Adrenal gland (tissue), 9 donors: ENCODE measurements at regions not wholly inside any gene's neighbourhood (a gene's known extent, or its start where the extent isn't known, plus 50 kb on each side); places are given as distances from the start of the nearest gene placed in this dataset.
"Not testable (repeated sequence)": the region's sequence is repeated elsewhere in the genome, so short reads cannot be mapped to it uniquely, and the experiment has no call there.

ENCODE experiments used
- DNase-seq, 7 donors: peaks; one replicate each; pipeline ENCODE4 v3.0.0-alpha.2; 2019 to 2020
- H3K27ac ChIP-seq, 5 donors: fragments of 200-600 bp; sonication (generic) in 4 of 5; 1 replicate in 3 of 5; 2 replicates in 2 of 5; pipeline versions ENCODE4 v1.5.1 to v1.8.0; 2016 to 2020; ENCODE audit warnings: mild to moderate bottlenecking in 1 of 5
- H3K27me3 ChIP-seq: fragments of 200-600 bp; 2 replicates; pipeline ENCODE4 v1.8.0; 2021
- H3K36me3 ChIP-seq, 2 donors: fragments of 200-600 bp; replicated peaks in 1 of 2; 1 replicate in 1 of 2; 2 replicates in 1 of 2; pipeline versions ENCODE4 v1.5.1 to v1.8.0; 2018 to 2022
- H3K4me1 ChIP-seq, 2 donors: fragments of 200-600 bp; replicated peaks in 1 of 2; 1 replicate in 1 of 2; 2 replicates in 1 of 2; pipeline versions ENCODE4 v1.5.1 to v1.8.0; 2018 to 2021
- H3K4me3 ChIP-seq, 4 donors: fragments of 200-600 bp; sonication (generic) in 3 of 4; one replicate each; pipeline ENCODE4 v1.5.1; 2016 to 2018
- H3K9me3 ChIP-seq, 3 donors: fragments of 200-600 bp; sonication (generic) in 1 of 3; replicated peaks in 1 of 3; 1 replicate in 2 of 3; 2 replicates in 1 of 3; pipeline versions ENCODE4 v1.5.1 to v1.8.0; 2016 to 2021
- WGBS, 4 donors: extraction: QIAGEN DNeasy Blood & Tissue Kit in 2 of 4; methylation state at CpG; one replicate each; pipeline versions ENCODE4 v1.1.5 to v1.1.7; 2013 to 2017; 5-methylcytosine and 5-hydroxymethylcytosine counted together
- intact Hi-C, 2 donors: fragments of 100-400 bp; cut with DNase I; formaldehyde crosslinking; loops; one replicate each; pipeline versions ENCODE4 v1.14.1 to v1.15.0; 2022 to 2023
- donor health status: healthy with polysubstance abuse.
- donor health status: Bipolar disorder and iron deficiency.
- donor health status: DM: yes; HTN: yes; CAD: no.
- donor health status: DM: no; HTN: no; CAD: no.
- donor health status: DM: no; HTN: no; CAD: no.

DNA sequence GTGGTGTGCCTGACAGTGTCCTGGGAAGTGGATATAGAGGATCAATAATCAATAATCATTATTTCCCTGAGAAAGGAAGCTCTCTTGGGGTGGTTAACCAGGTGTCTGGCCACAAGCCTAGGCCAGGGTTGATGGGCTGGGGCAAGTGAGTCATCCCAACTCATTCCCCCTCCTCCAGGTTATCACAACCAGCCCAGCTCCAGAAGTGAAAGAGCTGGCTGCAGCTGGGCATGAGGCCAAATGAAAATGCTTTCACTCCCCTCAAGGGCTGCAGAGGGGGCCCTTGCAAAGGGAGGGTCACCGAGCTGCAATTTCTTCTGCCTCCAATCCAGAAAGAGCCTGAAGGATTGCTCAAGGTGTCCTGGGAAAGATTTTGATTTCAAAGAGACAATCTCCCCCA, 127.9 kb downstream of the POTEM start:
- intact Hi-C loops, H3K27me3 ChIP-seq: not testable (repeated sequence)
- no CpG with 5 or more reads among the region's 1 CpG for WGBS, 4 donors

DNA sequence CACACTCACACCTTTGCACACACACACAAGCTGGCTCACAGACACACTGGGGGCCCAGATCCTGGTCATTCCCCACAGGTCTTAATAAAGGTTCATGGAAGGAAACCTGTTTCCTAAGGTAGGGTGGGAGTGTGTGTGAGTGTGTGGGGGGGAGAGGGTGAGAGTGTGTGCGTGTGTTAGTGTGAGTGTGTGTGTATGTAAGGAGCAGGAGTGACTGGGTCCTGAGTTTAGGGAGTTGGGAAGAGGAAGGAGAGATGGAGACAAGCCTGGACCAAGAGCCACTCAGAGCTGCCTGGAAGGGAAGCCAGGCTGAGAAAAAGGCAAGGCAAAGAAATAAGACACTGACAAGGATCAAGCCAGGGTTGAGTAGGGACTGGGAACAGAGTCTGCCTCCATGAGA, 129.2 kb downstream of the POTEM start:
- intact Hi-C loops, H3K9me3 ChIP-seq, H3K4me1 ChIP-seq, DNase-seq, H3K27me3 ChIP-seq, H3K27ac ChIP-seq, H3K4me3 ChIP-seq, H3K36me3 ChIP-seq: not testable (repeated sequence)
- WGBS, 4 donors: 27 to 71% (median 51%) methylated on average over 1 of the region's 1 CpG

More for the DNA sequence above, 127.9 kb downstream of the POTEM start:
- H3K4me1 ChIP-seq, H3K4me3 ChIP-seq, H3K27ac ChIP-seq, H3K9me3 ChIP-seq, DNase-seq, H3K36me3 ChIP-seq: not testable (repeated sequence)

DNA sequence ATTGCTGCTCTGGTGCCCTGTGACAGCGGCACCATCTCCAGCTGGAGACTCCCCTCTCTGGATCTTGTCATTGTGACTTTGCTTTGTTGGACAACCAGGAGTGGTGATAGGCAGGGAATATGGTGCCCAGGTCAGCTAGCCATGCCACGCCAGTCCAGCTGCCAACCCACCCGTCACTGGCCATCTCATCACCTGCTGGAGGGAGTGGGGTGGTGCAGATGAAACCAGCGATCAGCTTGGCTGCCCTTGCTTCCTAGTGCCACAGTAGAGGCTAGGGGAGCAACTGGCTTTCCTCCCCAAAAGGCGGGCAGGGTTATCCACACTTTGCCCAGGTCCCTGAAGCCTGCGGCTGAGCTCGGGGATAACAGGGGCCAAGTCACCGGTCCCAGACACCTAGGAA, 129.6 kb downstream of the POTEM start:
- H3K4me1 ChIP-seq, intact Hi-C loops, H3K9me3 ChIP-seq, H3K27ac ChIP-seq, H3K27me3 ChIP-seq, H3K4me3 ChIP-seq, H3K36me3 ChIP-seq: not testable (repeated sequence)
- WGBS, 4 donors: 69 to 89% (median 84%) methylated on average over 3 to 8 of the region's 8 CpGs
- DNase-seq: peak in 1 of 7 donors; percentile 6

DNA sequence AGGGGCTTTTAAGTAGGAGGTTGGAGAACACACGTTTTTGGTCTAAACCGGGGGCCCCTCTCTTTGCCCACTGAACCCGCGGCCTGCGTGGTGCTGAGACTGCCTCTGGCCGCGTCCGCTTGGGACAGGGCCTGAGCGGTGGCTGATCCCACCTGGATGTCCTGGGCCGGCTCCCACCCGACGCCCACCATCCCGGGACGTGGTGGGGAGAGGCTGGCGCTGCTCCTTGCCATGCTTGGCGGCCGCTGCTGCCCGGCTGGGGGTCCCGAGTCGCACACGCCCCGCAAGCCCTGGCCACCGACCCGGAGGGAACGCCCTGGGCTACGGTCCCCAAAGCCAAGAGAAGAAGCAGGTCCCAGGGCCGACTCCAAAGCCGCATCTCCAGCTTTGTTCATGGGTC, 130.1 kb downstream of the POTEM start:
- H3K36me3 ChIP-seq, H3K9me3 ChIP-seq, H3K4me3 ChIP-seq, H3K4me1 ChIP-seq, H3K27me3 ChIP-seq, intact Hi-C loops, H3K27ac ChIP-seq: not testable (repeated sequence)
- WGBS, 4 donors: 42 to 81% (median 72%) methylated on average over 2 to 28 of the region's 28 CpGs
- DNase-seq: peak in 1 of 7 donors; percentile 4

- H3K36me3 ChIP-seq, H3K27me3 ChIP-seq, H3K9me3 ChIP-seq, H3K4me1 ChIP-seq, H3K27ac ChIP-seq, H3K4me3 ChIP-seq, intact Hi-C loops, DNase-seq: not testable (repeated sequence)
- 67 to 87% (median 71%) methylated on average over 10 to 49 of the region's 49 CpGs; no CpG with 5 or more reads in 1 of the 4 donors for WGBS, 4 donors
Measured at GRCh38 chr14:19097750-19098149, 130.5 kb downstream of the POTEM start.

DNA sequence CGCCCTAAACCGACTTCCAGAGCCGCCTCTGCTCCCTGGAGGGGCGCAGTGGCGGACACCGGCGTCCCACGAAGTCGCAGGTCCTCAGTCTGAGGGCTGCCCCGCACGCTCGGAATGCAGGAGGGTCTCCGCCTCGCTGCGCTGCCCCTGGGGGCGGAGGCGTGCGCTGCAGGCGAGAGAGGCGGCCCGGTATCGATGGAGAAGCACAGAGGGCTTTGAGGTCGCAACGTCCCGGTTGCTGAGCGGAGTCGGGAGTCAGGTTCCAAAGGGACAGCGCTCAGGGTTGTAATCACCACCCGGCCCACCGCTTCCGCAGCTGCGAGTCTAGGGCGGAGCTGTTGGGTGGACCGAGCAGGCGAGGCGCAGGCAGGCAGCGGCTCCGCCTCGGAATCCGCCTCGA, 131.0 kb downstream of the POTEM start:
- WGBS, 4 donors: 58 to 84% (median 59%) methylated on average over 13 to 15 of the region's 41 CpGs; no CpG with 5 or more reads in 1 of the 4 donors
- DNase-seq: peak in 1 of 7 donors; percentile 6

DNA sequence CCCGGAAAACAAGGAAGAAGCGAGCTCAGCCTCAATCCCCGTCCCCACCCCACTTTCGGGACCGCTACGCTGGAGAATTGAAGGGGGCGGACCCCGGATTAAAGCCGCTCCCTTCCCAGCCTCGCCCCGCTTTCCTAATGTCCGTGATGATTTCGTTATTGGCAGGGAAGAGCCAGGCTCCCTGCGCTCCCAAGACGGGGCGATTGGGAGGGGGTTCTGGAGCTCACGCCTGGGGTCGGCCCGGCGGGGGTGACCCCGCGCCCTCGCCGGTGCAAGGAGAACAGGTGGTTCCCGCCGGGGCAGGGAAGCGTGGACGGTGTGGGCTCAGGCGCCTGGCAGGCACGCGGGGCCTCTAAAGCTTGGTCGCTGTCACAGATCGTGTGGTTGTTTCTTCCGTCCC, 131.5 kb downstream of the POTEM start:
- H3K4me3 ChIP-seq, intact Hi-C loops, H3K9me3 ChIP-seq, H3K27me3 ChIP-seq, H3K36me3 ChIP-seq, H3K27ac ChIP-seq, H3K4me1 ChIP-seq: not testable (repeated sequence)
- WGBS, 4 donors: 65 to 79% (median 70%) methylated on average over 14 to 34 of the region's 34 CpGs
- peak in 2 of 7 donors; percentile 7 to 8 for DNase-seq

More for the DNA sequence above, 131.0 kb downstream of the POTEM start:
- H3K36me3 ChIP-seq, H3K4me3 ChIP-seq, H3K27ac ChIP-seq, H3K27me3 ChIP-seq, H3K4me1 ChIP-seq, intact Hi-C loops, H3K9me3 ChIP-seq: not testable (repeated sequence)

GRCh38 chr14:19099336-19099735, 132.1 kb downstream of the POTEM start:
- DNase-seq, intact Hi-C loops, H3K27me3 ChIP-seq, H3K4me1 ChIP-seq, H3K27ac ChIP-seq, H3K4me3 ChIP-seq, H3K9me3 ChIP-seq, H3K36me3 ChIP-seq: not testable (repeated sequence)
- WGBS, 4 donors: 63 to 70% methylated on average over 16 to 21 of the region's 29 CpGs; no CpG with 5 or more reads in 2 of the 4 donors

GRCh38 chr14:19099939-19100338, 132.7 kb downstream of the POTEM start:
- 78 to 90% (median 89%) methylated on average over 3 to 4 of the region's 15 CpGs; no CpG with 5 or more reads in 1 of the 4 donors for WGBS, 4 donors
- H3K4me3 ChIP-seq, H3K9me3 ChIP-seq, H3K36me3 ChIP-seq, H3K4me1 ChIP-seq, H3K27me3 ChIP-seq, intact Hi-C loops, DNase-seq, H3K27ac ChIP-seq: not testable (repeated sequence)

GRCh38 chr14:19105551-19105950, 138.3 kb downstream of the POTEM start:
- H3K27me3 ChIP-seq, H3K27ac ChIP-seq, intact Hi-C loops, H3K9me3 ChIP-seq, H3K36me3 ChIP-seq, H3K4me1 ChIP-seq, H3K4me3 ChIP-seq, DNase-seq: not testable (repeated sequence)
- 47 to 57% (median 55%) methylated on average over 4 to 5 of the region's 5 CpGs for WGBS, 4 donors

DNA sequence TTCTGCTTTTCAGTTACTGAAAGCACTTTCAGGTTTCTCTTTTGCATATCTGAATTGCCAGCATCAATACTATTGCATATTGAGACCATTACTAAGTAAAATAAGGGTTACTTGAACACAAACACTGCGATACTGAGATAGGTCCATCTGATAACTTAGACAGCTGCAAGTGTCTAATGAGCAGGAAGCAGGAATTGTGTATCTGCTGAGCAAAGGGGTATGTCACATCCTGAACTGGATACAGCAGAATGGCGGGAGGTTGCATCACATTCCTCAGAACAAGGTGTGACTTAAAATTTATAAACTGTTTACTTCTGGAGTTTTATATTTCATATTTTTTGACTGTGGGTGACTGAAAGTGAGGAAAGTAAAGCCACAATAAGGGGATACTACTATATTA, 142.7 kb downstream of the POTEM start:
- H3K27ac ChIP-seq, intact Hi-C loops, H3K27me3 ChIP-seq, H3K36me3 ChIP-seq, H3K4me3 ChIP-seq, H3K9me3 ChIP-seq, DNase-seq, H3K4me1 ChIP-seq: not testable (repeated sequence)
- WGBS, 4 donors: 65 to 80% (median 73%) methylated on average over 1 to 2 of the region's 2 CpGs

GRCh38 chr14:19120383-19120782, 153.1 kb downstream of the POTEM start:
- intact Hi-C loops: not testable (repeated sequence)
- WGBS, 4 donors: no CpG with 5 or more reads among the region's 6 CpGs

More at GRCh38 chr14:19120383-19120782, 153.1 kb downstream of the POTEM start:
- not testable (repeated sequence) for H3K36me3 ChIP-seq, DNase-seq, H3K27me3 ChIP-seq, H3K9me3 ChIP-seq, H3K4me1 ChIP-seq, H3K4me3 ChIP-seq, H3K27ac ChIP-seq
